Astrocyte of the cerebellum (primary cell): ENCODE measurements at regions not wholly inside any gene's neighbourhood (a gene's known extent, or its start where the extent isn't known, plus 50 kb on each side); places are given as distances from the start of the nearest gene placed in this dataset.
A peak's percentile ranks its signal among the peaks of the same experiment; 100 is the strongest.

Source experiments
- DNase-seq: peaks from one replicate; pipeline ENCODE4 v3.0.0-alpha.2; 2011; ENCODE audit warnings: low read depth
- H3K4me3 ChIP-seq: 2 replicates; pipeline ENCODE4 v1.5.1; 2011; ENCODE audit warnings: mild to moderate bottlenecking, low read depth, low read length, moderate library complexity
- in situ Hi-C: cut with HindIII; loops from 2 replicates; pipeline ENCODE4 v1.10.0; 2017; ENCODE audit warnings: low sequenced_read_pairs
- TF ChIP-seq, protein P1 (sequence below): IDR thresholded peaks from 2 replicates; pipeline ENCODE4 v1.5.1; 2012; ENCODE audit warnings: low read length, low read depth, moderate library complexity, mild to moderate bottlenecking; ENCODE audit errors: missing control alignments

DNA sequence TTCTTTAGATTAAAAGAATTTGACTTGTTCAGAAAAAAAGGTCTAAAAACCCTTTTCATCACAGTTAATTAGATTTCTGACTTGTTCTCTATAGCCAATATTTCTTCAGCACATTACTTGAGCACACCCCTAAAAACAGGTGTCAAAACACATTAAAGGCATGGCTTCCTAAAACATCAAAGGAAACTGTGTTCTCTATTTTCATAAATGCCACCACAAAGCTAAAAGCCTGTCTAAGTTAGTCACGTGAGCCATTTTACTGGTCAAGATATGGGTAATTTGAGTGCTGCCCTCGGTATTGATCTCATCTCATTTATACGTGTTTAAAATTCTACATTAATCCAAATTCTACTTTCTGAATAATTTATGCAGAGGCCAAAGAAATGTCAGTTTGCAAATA lies 580.5 kb downstream of the HAO1 start:
- in situ Hi-C loops, result no loop called here
- TF ChIP-seq, protein P1, sequence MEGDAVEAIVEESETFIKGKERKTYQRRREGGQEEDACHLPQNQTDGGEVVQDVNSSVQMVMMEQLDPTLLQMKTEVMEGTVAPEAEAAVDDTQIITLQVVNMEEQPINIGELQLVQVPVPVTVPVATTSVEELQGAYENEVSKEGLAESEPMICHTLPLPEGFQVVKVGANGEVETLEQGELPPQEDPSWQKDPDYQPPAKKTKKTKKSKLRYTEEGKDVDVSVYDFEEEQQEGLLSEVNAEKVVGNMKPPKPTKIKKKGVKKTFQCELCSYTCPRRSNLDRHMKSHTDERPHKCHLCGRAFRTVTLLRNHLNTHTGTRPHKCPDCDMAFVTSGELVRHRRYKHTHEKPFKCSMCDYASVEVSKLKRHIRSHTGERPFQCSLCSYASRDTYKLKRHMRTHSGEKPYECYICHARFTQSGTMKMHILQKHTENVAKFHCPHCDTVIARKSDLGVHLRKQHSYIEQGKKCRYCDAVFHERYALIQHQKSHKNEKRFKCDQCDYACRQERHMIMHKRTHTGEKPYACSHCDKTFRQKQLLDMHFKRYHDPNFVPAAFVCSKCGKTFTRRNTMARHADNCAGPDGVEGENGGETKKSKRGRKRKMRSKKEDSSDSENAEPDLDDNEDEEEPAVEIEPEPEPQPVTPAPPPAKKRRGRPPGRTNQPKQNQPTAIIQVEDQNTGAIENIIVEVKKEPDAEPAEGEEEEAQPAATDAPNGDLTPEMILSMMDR, result no peak
- H3K4me3 ChIP-seq, result no peak overlapping the region
- no peak for DNase-seq

DNA sequence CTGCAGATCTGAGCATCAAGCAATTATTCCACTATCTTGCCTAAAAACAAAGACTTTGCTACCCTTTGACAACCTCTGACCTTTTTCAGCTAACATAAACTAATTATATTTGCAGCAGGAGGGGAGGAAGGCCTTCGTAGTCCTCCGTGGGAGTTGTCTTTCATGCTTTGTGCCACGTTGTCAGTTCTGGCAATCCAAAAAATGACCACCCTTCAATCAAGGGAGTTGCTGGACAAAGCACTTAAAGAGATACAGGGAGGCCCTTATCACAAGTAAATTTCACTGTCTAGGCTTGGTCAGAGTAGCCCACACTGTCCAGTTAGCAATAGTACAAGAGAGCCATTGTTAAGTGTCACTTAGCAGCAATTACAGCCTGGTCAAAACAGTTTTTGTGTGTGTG lies 578.9 kb downstream of the HAO1 start:
- H3K4me3 ChIP-seq, result no peak overlapping the region
- DNase-seq, result no peak
- TF ChIP-seq, protein P1, result no peak
- in situ Hi-C loops, result no loop called here

DNA sequence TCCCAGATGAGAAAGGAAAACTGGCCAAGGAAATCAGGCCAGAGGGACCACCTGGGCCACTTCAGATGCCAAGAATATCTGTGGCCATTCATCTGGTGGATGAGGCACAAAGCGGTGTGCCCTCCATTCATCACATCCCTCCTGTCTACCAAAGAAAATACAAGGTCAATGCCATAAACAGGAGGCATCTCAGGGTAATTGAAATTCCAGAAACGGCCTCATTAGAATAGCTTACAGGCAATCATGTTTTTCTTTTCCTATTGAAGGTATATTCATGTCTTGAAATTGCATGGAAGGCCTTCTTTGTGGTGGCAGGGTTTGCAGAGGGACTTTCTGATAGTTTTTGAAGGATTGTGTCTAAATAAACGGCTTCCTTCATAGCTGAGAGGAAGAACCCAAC lies 578.3 kb downstream of the HAO1 start:
- H3K4me3 ChIP-seq, result no peak overlapping the region
- DNase-seq, result no peak
- TF ChIP-seq, protein P1, result no peak
- in situ Hi-C loops, result no loop called here

DNA sequence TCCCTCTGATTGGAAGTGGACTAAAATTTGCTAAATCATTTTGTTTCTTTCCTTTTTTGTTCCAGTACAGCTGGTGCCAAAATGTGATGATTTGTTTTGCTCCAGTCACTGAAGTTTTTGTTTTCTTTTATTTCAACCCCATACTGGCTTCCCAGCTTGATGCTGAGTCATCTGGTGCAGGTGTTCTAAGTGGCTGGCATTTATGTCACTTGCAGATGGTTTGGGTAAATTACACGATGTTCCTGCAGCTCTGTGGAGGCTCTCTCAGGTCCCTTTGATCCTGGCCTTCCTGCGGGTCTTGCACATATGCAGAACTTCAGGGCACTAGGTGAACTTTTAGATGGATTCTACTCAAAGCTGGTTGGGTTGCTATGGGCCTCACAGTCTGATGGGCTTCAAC lies 577.7 kb downstream of the HAO1 start:
- TF ChIP-seq, protein P1, result no peak
- in situ Hi-C loops, result no loop called here

DNA sequence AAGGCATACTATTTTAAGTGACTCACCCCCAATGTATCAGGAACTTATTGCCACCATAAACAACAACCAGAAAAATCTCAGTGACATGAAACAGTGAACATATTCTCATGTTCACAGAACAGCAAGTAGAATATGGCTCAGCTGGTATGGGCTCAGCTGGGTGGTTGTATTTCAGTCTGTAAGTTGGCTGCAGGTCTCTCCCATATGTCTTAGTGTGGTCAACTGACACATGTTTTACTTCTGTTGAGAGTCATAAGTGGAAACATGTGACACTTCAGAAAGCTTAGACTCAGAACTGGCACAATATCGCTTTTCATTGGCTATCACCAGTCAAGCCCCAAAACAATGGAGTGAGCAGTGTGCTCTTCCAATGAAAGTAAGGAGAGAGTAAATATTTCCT lies 574.1 kb downstream of the HAO1 start:
- DNase-seq, result no peak
- TF ChIP-seq, protein P1, result no peak
- no peak overlapping the region for H3K4me3 ChIP-seq
- in situ Hi-C loops, result no loop called here

More for the DNA sequence above, 577.7 kb downstream of the HAO1 start:
- H3K4me3 ChIP-seq, result no peak overlapping the region
- no peak for DNase-seq

DNA sequence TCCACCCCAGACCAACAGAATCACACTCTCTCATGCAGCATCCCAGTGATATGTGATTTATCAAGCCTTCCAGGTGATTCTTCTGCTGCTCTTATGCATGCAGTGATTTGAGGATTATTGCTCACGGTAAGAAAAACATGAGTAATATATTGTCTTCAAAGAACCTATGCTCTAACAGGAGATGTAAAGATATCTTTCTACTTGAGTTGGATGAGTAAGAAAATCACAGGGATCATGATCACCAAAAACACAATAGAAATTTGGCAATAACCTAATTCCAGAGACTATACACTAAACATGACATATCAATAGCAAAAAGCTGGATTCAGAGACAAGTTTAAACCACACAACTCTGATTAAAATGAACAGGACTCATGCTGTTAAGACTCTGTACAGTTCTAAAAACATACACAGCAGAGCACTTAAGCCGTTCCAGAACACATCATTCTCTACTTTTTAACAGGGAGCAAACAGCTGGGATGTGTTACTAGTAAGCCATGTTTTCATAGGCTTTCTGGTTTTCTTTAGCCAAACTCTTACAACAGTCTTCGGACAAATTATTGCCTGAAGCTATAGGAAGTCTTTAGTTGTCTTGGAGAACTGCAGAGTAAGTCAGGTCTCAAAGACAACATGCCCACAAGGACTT lies 568.6 kb downstream of the HAO1 start:
- no peak for DNase-seq
- H3K4me3 ChIP-seq, result no peak overlapping the region
- in situ Hi-C loops, result no loop called here
- TF ChIP-seq, protein P1, result no peak

DNA sequence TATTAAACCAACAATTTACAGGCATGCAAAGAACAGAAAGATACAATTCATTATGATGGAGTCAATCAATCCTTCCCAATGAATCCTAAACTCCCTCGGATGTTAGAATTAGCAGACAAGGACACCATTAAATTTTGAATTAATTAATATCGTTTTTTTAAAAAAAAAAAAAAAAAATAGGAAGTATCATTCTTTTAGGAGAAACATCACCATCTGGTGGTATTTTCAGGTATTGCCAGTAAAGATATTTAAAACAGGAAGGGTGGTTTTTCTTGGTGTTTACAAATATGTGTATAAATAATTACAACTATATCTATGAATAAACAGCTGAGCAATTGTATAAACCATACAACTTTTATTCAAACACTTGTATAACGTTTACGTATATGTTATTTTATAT lies 564.4 kb downstream of the HAO1 start:
- in situ Hi-C loops, result no loop called here
- H3K4me3 ChIP-seq, result no peak overlapping the region
- TF ChIP-seq, protein P1, result peak; percentile 15
- DNase-seq, result no peak
